ENCODE measurements at regions not wholly inside any gene's neighbourhood (a gene's known extent, or its start where the extent isn't known, plus 50 kb on each side); places are given as distances from the start of the nearest gene placed in this dataset.
A peak's percentile ranks its signal among the peaks of the same experiment; 100 is the strongest.
"Not testable (repeated sequence)": the region's sequence is repeated elsewhere in the genome, so short reads cannot be mapped to it uniquely, and the experiment has no call there.

- no peaks in the 10 kb centered on the region for H3K36me3 Mint-ChIP-seq (ENCODE audit: insufficient read depth)
- H3K9me3 Mint-ChIP-seq, result no peaks in the 10 kb centered on the region
- H3K27ac Mint-ChIP-seq, result no peak overlapping the region
- no peak overlapping the region for H3K4me3 Mint-ChIP-seq
- ATAC-seq (replicated peaks), result no peak
- peaks cover 12 to 16% of the 10 kb centered on the region in 2 donors for H3K4me1 Mint-ChIP-seq (ENCODE audit: low read depth in 2 of 2)
- DNase-seq, result no peak
- H3K27me3 Mint-ChIP-seq, result peaks cover 3 to 14% of the 10 kb centered on the region in 2 donors
Measured at GRCh38 chr13:28607187-28607955, 51.6 kb upstream of the POMP start.

- DNase-seq, result no peak
- Mint-ChIP-seq H3K9me3 (no peaks in the 10 kb centered on the region), H3K27me3 (peaks cover 8 to 23% of the 10 kb centered on the region in 2 donors), H3K36me3 (ENCODE audit: insufficient read depth) (no peaks in the 10 kb centered on the region), H3K27ac (no peak overlapping the region), H3K4me3 (no peak overlapping the region), H3K4me1 (ENCODE audit: low read depth in 2 of 2) (peaks cover 9 to 10% of the 10 kb centered on the region in 2 donors)
- no peak for ATAC-seq (replicated peaks)
Measured at GRCh38 chr13:28606466-28606865, 52.5 kb upstream of the POMP start.

GRCh38 chr13:28605147-28605546 is 53.8 kb upstream of the POMP start:
- not testable (repeated sequence) for ATAC-seq (replicated peaks); H3K4me1 Mint-ChIP-seq (ENCODE audit: low read depth in 2 of 2); DNase-seq; H3K4me3 Mint-ChIP-seq; H3K36me3 Mint-ChIP-seq (ENCODE audit: insufficient read depth); H3K9me3 Mint-ChIP-seq; H3K27ac Mint-ChIP-seq
- H3K27me3 Mint-ChIP-seq, result peaks cover 8 to 24% of the 10 kb centered on the region in 2 donors

- ATAC-seq (replicated peaks) (no peak), DNase-seq (no peak)
- Mint-ChIP-seq H3K27me3 (peaks cover 8 to 33% of the 10 kb centered on the region in 2 donors), H3K4me1 (ENCODE audit: low read depth in 2 of 2) (no peaks in the 10 kb centered on the region), H3K27ac (no peak overlapping the region), H3K4me3 (no peak overlapping the region), H3K9me3 (no peaks in the 10 kb centered on the region), H3K36me3 (ENCODE audit: insufficient read depth) (no peaks in the 10 kb centered on the region)
Measured at GRCh38 chr13:28603043-28603664, 55.8 kb upstream of the POMP start.

DNA sequence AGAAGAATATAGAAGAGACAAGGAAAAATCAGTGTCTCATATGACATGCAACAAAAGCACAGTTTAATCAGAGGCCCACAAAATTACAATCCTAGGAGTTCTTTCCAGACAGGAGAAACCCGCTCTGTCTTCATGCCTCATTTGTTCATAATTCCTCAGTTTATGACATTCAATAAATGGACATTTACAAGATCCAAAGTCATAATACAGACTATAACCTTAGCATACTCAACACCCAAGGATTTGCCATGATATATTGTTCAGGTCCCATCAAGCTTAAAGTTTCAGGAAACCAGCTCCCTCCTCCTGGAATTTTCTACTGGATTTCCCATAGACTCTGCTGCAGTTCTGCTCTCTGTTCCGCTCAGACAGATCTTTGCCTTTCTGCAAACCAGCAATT is 56.4 kb upstream of the POMP start:
- Mint-ChIP-seq H3K4me1 (ENCODE audit: low read depth in 2 of 2) (no peaks in the 10 kb centered on the region), H3K27me3 (peaks cover 8 to 33% of the 10 kb centered on the region in 2 donors), H3K36me3 (ENCODE audit: insufficient read depth) (no peaks in the 10 kb centered on the region), H3K4me3 (no peak overlapping the region), H3K27ac (no peak overlapping the region), H3K9me3 (no peaks in the 10 kb centered on the region)
- DNase-seq (no peak), ATAC-seq (replicated peaks) (no peak)

DNA sequence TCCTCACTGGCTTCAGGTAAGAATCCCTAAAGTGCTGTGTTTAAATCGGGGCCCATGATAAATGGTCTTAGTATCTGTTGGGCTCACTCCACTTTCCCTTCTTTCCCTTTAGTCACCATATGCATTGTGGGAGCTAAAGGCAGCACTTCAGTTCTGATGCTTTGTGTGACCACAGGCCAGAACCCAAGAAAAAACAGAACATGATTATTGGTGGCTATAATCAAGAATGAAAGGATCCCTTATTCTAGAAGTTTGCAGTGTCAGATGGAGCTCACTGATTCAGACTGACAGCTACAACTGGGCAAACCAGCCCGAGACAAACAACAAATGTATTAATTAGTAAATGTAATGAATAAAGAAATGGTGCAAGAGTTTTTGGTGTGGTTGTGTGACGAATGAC is 57.3 kb upstream of the POMP start:
- Mint-ChIP-seq H3K27me3 (peaks cover 12 to 41% of the 10 kb centered on the region in 2 donors), H3K27ac (no peak overlapping the region), H3K4me1 (ENCODE audit: low read depth in 2 of 2) (no peaks in the 10 kb centered on the region), H3K9me3 (no peaks in the 10 kb centered on the region), H3K36me3 (ENCODE audit: insufficient read depth) (no peaks in the 10 kb centered on the region), H3K4me3 (no peak overlapping the region)
- no peak for ATAC-seq (replicated peaks)
- DNase-seq, result no peak

GRCh38 chr13:28597641-28598040 is 61.3 kb upstream of the POMP start:
- no peak for ATAC-seq (replicated peaks)
- Mint-ChIP-seq H3K4me3 (no peak overlapping the region), H3K27ac (no peak overlapping the region), H3K9me3 (no peaks in the 10 kb centered on the region), H3K36me3 (ENCODE audit: insufficient read depth) (no peaks in the 10 kb centered on the region), H3K4me1 (ENCODE audit: low read depth in 2 of 2) (no peaks in the 10 kb centered on the region), H3K27me3 (peaks cover 25 to 65% of the 10 kb centered on the region in 2 donors)
- DNase-seq, result no peak

GRCh38 chr13:28590461-28590860 is 68.5 kb upstream of the POMP start:
- no peaks in the 10 kb centered on the region for H3K9me3 Mint-ChIP-seq
- H3K36me3 Mint-ChIP-seq (ENCODE audit: insufficient read depth), result peaks cover 4% of the 10 kb centered on the region
- no peak overlapping the region for H3K4me3 Mint-ChIP-seq
- H3K27ac Mint-ChIP-seq, result no peak overlapping the region
- H3K27me3 Mint-ChIP-seq, result peaks cover 26 to 54% of the 10 kb centered on the region in 2 donors
- H3K4me1 Mint-ChIP-seq (ENCODE audit: low read depth in 2 of 2), result peaks cover 5% of the 10 kb centered on the region in 2 donors
- ATAC-seq (replicated peaks) (no peak), DNase-seq (no peak)

GRCh38 chr13:28588296-28588695 is 70.6 kb upstream of the POMP start:
- DNase-seq, result no peak
- H3K27me3 Mint-ChIP-seq, result peaks cover 23 to 35% of the 10 kb centered on the region in 2 donors
- peaks cover 8 to 9% of the 10 kb centered on the region in 2 donors for H3K4me1 Mint-ChIP-seq (ENCODE audit: low read depth in 2 of 2)
- no peaks in the 10 kb centered on the region for H3K9me3 Mint-ChIP-seq
- no peak overlapping the region for H3K4me3 Mint-ChIP-seq
- ATAC-seq (replicated peaks), result no peak
- H3K36me3 Mint-ChIP-seq (ENCODE audit: insufficient read depth), result peaks cover 4% of the 10 kb centered on the region
- no peak overlapping the region for H3K27ac Mint-ChIP-seq

DNA sequence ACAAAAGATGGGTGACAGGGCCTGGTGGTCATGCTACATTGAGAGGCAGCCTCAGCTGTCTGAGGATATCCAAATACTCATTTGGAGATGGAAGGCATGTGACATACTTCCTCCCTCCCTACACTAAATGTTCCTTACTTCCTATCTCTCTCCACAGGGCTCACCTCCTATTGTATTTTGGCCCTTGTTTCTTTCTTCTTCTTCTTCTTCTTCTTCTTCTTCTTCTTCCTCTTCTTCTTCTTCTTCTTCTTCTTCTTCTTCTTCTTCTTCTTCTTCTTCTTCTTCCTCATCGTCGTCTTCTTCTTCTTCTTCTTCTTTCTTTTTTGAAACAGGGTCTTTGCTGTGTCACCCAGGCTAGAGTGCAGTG is 71.8 kb upstream of the POMP start:
- no peak for ATAC-seq (replicated peaks)
- peaks cover 4% of the 10 kb centered on the region for H3K36me3 Mint-ChIP-seq (ENCODE audit: insufficient read depth)
- H3K27ac Mint-ChIP-seq, result no peak overlapping the region
- H3K4me3 Mint-ChIP-seq, result no peak overlapping the region
- peaks cover 8 to 12% of the 10 kb centered on the region in 2 donors for H3K4me1 Mint-ChIP-seq (ENCODE audit: low read depth in 2 of 2)
- peaks cover 21 to 32% of the 10 kb centered on the region in 2 donors for H3K27me3 Mint-ChIP-seq
- no peak for DNase-seq
- no peaks in the 10 kb centered on the region for H3K9me3 Mint-ChIP-seq

GRCh38 chr13:28586439-28587173 is 72.3 kb upstream of the POMP start:
- Mint-ChIP-seq H3K27me3 (peaks cover 21 to 27% of the 10 kb centered on the region in 2 donors), H3K27ac (no peak overlapping the region), H3K4me3 (no peak overlapping the region), H3K9me3 (no peaks in the 10 kb centered on the region), H3K36me3 (ENCODE audit: insufficient read depth) (peaks cover 4% of the 10 kb centered on the region), H3K4me1 (ENCODE audit: low read depth in 2 of 2) (peaks cover 8 to 12% of the 10 kb centered on the region in 2 donors)
- ATAC-seq (replicated peaks) (no peak), DNase-seq (no peak)

GRCh38 chr13:28585561-28585960 is 73.4 kb upstream of the POMP start:
- Mint-ChIP-seq H3K27ac (no peak overlapping the region), H3K4me3 (no peak overlapping the region), H3K36me3 (ENCODE audit: insufficient read depth) (peaks cover 4% of the 10 kb centered on the region), H3K27me3 (peaks cover 17% of the 10 kb centered on the region in 2 donors), H3K4me1 (ENCODE audit: low read depth in 2 of 2) (peaks cover 8 to 12% of the 10 kb centered on the region in 2 donors), H3K9me3 (no peaks in the 10 kb centered on the region)
- no peak for DNase-seq
- no peak for ATAC-seq (replicated peaks)

GRCh38 chr13:28584873-28585381 is 74.0 kb upstream of the POMP start:
- H3K27ac Mint-ChIP-seq, result peak overlapping the region in 1 of 2 donors; percentile 3
- DNase-seq, result no peak
- H3K4me1 Mint-ChIP-seq (ENCODE audit: low read depth in 2 of 2), result peaks cover 8 to 12% of the 10 kb centered on the region in 2 donors
- peaks cover 14 to 15% of the 10 kb centered on the region in 2 donors for H3K27me3 Mint-ChIP-seq
- no peak for ATAC-seq (replicated peaks)
- peaks cover 4% of the 10 kb centered on the region for H3K36me3 Mint-ChIP-seq (ENCODE audit: insufficient read depth)
- no peak overlapping the region for H3K4me3 Mint-ChIP-seq
- no peaks in the 10 kb centered on the region for H3K9me3 Mint-ChIP-seq
